ENCODE measurements at regions not wholly inside any gene's neighbourhood (a gene's known extent, or its start where the extent isn't known, plus 50 kb on each side); places are given as distances from the start of the nearest gene placed in this dataset.
A peak's percentile ranks its signal among the peaks of the same experiment; 100 is the strongest.

- no peaks in the 10 kb centered on the region for H3K79me2 ChIP-seq (ENCODE audit: control insufficient read depth, insufficient read depth, low read length)
- no peak overlapping the region for H3K27ac ChIP-seq (ENCODE audit: insufficient read depth, low read length)
- no peaks in the 10 kb centered on the region for H3K36me3 ChIP-seq (ENCODE audit: control insufficient read depth, insufficient read depth, low read length)
- no peaks in the 10 kb centered on the region for H3K27me3 ChIP-seq (ENCODE audit: control insufficient read depth, insufficient read depth, low read length)
- H2AFZ ChIP-seq (ENCODE audit: low read length) = no peak overlapping the region
- H4K20me1 ChIP-seq (ENCODE audit: control insufficient read depth, extremely low read depth, insufficient read depth, low read length) = no peaks in the 10 kb centered on the region
- H3K4me2 ChIP-seq (ENCODE audit: extremely low read depth, insufficient read depth, low read length) = no peak overlapping the region
- H3K4me1 ChIP-seq (ENCODE audit: control insufficient read depth, extremely low read depth, insufficient read depth, low read length) = no peaks in the 10 kb centered on the region
- H3K9me3 ChIP-seq (ENCODE audit: control insufficient read depth, insufficient read depth, low read depth, low read length) = no peaks in the 10 kb centered on the region
- no peak for DNase-seq (ENCODE audit: low read depth in 2 of 2)
- H3K9ac ChIP-seq (ENCODE audit: insufficient read depth, low read length) = no peak overlapping the region
- H3K4me3 ChIP-seq (replicated peaks in 1 of 4; ENCODE audit: control extremely low read depth in 1 of 4, insufficient read depth in 1 of 4, low read depth in 3 of 4, low read length in 4 of 4) = no peak overlapping the region
- TF ChIP-seq EZH2 (IDR thresholded peaks at IDR 0.05; ENCODE audit: low read length, missing control alignments) = no peak
- TF ChIP-seq, protein P1, sequence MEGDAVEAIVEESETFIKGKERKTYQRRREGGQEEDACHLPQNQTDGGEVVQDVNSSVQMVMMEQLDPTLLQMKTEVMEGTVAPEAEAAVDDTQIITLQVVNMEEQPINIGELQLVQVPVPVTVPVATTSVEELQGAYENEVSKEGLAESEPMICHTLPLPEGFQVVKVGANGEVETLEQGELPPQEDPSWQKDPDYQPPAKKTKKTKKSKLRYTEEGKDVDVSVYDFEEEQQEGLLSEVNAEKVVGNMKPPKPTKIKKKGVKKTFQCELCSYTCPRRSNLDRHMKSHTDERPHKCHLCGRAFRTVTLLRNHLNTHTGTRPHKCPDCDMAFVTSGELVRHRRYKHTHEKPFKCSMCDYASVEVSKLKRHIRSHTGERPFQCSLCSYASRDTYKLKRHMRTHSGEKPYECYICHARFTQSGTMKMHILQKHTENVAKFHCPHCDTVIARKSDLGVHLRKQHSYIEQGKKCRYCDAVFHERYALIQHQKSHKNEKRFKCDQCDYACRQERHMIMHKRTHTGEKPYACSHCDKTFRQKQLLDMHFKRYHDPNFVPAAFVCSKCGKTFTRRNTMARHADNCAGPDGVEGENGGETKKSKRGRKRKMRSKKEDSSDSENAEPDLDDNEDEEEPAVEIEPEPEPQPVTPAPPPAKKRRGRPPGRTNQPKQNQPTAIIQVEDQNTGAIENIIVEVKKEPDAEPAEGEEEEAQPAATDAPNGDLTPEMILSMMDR (conservative IDR thresholded peaks at IDR 0.05 in 1 of 2, IDR thresholded peaks at IDR 0.05 in 1 of 2; ENCODE audit: low read depth in 1 of 2, low read length in 2 of 2) = no peak
Observed at GRCh38 chr11:104583857-104584256, 314.4 kb downstream of the CASP12 start.

DNA sequence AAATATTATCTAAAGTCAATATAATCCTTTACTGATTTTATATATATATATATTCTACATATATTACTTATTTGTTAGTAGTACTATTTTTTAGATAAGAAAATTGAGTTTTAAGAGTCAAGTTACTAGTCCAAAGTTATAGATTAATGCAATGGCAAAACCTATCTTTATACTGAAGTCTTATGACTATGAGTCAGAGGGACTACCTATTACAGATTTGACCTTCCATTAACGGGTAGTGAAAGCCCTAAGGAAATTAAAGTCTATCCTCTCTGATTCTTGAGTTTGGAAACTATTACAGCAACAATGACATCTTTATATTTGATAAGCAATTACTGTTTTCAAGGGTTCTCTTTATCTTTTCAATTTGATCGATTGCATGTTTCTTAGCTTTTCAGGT, 315.8 kb downstream of the CASP12 start:
- no peak for TF ChIP-seq EZH2 (IDR thresholded peaks at IDR 0.05; ENCODE audit: low read length, missing control alignments)
- TF ChIP-seq, protein P1 (conservative IDR thresholded peaks at IDR 0.05 in 1 of 2, IDR thresholded peaks at IDR 0.05 in 1 of 2; ENCODE audit: low read depth in 1 of 2, low read length in 2 of 2) = no peak
- no peaks in the 10 kb centered on the region for H3K27me3 ChIP-seq (ENCODE audit: control insufficient read depth, insufficient read depth, low read length)
- no peaks in the 10 kb centered on the region for H3K4me1 ChIP-seq (ENCODE audit: control insufficient read depth, extremely low read depth, insufficient read depth, low read length)
- H3K4me3 ChIP-seq (replicated peaks in 1 of 4; ENCODE audit: control extremely low read depth in 1 of 4, insufficient read depth in 1 of 4, low read depth in 3 of 4, low read length in 4 of 4) = no peak overlapping the region
- H3K27ac ChIP-seq (ENCODE audit: insufficient read depth, low read length) = no peak overlapping the region
- no peak overlapping the region for H3K4me2 ChIP-seq (ENCODE audit: extremely low read depth, insufficient read depth, low read length)
- H3K79me2 ChIP-seq (ENCODE audit: control insufficient read depth, insufficient read depth, low read length) = no peaks in the 10 kb centered on the region
- no peak overlapping the region for H2AFZ ChIP-seq (ENCODE audit: low read length)
- no peaks in the 10 kb centered on the region for H3K9me3 ChIP-seq (ENCODE audit: control insufficient read depth, insufficient read depth, low read depth, low read length)
- no peak overlapping the region for H3K9ac ChIP-seq (ENCODE audit: insufficient read depth, low read length)
- no peaks in the 10 kb centered on the region for H4K20me1 ChIP-seq (ENCODE audit: control insufficient read depth, extremely low read depth, insufficient read depth, low read length)
- no peak for DNase-seq (ENCODE audit: low read depth in 2 of 2)
- H3K36me3 ChIP-seq (ENCODE audit: control insufficient read depth, insufficient read depth, low read length) = no peaks in the 10 kb centered on the region

DNA sequence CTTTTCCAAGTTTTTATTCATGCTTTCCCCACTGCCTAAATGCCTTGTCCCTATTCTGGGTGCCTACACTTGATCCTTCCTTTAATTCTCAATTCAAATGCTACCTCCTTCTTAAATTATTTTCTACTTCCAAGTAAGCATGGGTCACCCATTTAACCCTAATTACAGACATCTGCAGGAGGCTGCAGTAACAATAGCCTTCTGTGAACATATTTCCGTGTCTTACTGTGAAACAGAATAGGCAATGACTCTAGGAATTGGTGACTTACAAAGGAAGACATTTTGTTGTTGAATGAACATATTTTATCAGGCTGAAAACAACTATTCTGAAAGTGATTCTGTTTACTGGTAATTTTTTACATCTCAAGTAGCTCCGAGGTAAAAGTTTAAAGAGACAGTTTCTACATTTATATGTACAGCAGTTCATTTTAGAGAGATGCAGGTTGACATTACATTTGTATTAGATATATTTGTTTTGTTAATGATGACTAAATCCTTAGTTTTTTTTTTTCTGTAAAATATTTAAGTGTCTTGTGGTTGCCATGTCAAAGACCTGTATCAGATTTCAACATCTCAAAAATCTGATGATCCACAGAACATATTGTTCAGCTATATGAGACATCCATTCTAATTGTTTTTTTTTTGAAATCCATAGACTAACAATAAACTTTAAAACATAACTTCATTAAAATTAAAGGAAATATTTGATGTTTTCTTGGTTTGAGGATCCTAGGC, 316.8 kb downstream of the CASP12 start:
- TF ChIP-seq, protein P1 (conservative IDR thresholded peaks at IDR 0.05 in 1 of 2, IDR thresholded peaks at IDR 0.05 in 1 of 2; ENCODE audit: low read depth in 1 of 2, low read length in 2 of 2) = no peak
- no peak for TF ChIP-seq EZH2 (IDR thresholded peaks at IDR 0.05; ENCODE audit: low read length, missing control alignments)
- no peaks in the 10 kb centered on the region for H3K79me2 ChIP-seq (ENCODE audit: control insufficient read depth, insufficient read depth, low read length)
- no peaks in the 10 kb centered on the region for H4K20me1 ChIP-seq (ENCODE audit: control insufficient read depth, extremely low read depth, insufficient read depth, low read length)
- no peaks in the 10 kb centered on the region for H3K9me3 ChIP-seq (ENCODE audit: control insufficient read depth, insufficient read depth, low read depth, low read length)
- H3K9ac ChIP-seq (ENCODE audit: insufficient read depth, low read length) = no peak overlapping the region
- H3K4me2 ChIP-seq (ENCODE audit: extremely low read depth, insufficient read depth, low read length) = no peak overlapping the region
- H3K4me3 ChIP-seq (replicated peaks in 1 of 4; ENCODE audit: control extremely low read depth in 1 of 4, insufficient read depth in 1 of 4, low read depth in 3 of 4, low read length in 4 of 4) = no peak overlapping the region
- H3K27me3 ChIP-seq (ENCODE audit: control insufficient read depth, insufficient read depth, low read length) = no peaks in the 10 kb centered on the region
- no peak overlapping the region for H2AFZ ChIP-seq (ENCODE audit: low read length)
- no peak overlapping the region for H3K27ac ChIP-seq (ENCODE audit: insufficient read depth, low read length)
- no peaks in the 10 kb centered on the region for H3K36me3 ChIP-seq (ENCODE audit: control insufficient read depth, insufficient read depth, low read length)
- DNase-seq (ENCODE audit: low read depth in 2 of 2) = peak; percentile 36 to 65
- H3K4me1 ChIP-seq (ENCODE audit: control insufficient read depth, extremely low read depth, insufficient read depth, low read length) = no peaks in the 10 kb centered on the region
